RWPE1 (cell line): ENCODE measurements at regions not wholly inside any gene's neighbourhood (a gene's known extent, or its start where the extent isn't known, plus 50 kb on each side); places are given as distances from the start of the nearest gene placed in this dataset.

Experiments used
- CTCF ChIA-PET: fragments of 350-600 bp; sonication (Branson Sonifier 250); formaldehyde crosslinking; extraction: SDS; loops from one replicate; lab custom pipeline; 2021; lab: Yijun Ruan, JAX
- POLR2A ChIA-PET: fragments of 400-600 bp; formaldehyde crosslinking; extraction: SDS; loops from one replicate; lab custom pipeline; 2020; ENCODE audit warnings: antibody characterized with exemption; ENCODE audit not compliant: low non-redundant PET; lab: Yijun Ruan, JAX
- DNase-seq: peaks from one replicate; pipeline ENCODE4 v3.0.0; 2012; ENCODE audit warnings: low spot score
- H3K27ac ChIP-seq: fragments of 450-650 bp; 2 replicates; pipeline ENCODE4 v1.5.1; 2017
- CTCF ChIP-seq: fragments of 450-650 bp; conservative IDR thresholded peaks from 2 replicates; pipeline ENCODE4 v1.5.1; 2017; ENCODE audit warnings: low read depth, mild to moderate bottlenecking

GRCh38 chr6:8733879-8734278 lies 298.5 kb upstream of the SLC35B3 start:
- TF ChIP-seq CTCF = no peak
- DNase-seq = no peak
- no peak overlapping the region for H3K27ac ChIP-seq
- CTCF ChIA-PET = no interaction called here
- POLR2A ChIA-PET = no interaction called here

GRCh38 chr6:8731874-8732273 lies 296.5 kb upstream of the SLC35B3 start:
- TF ChIP-seq CTCF = no peak
- H3K27ac ChIP-seq = no peak overlapping the region
- ChIA-PET POLR2A (no interaction called here), CTCF (no interaction called here)
- DNase-seq = no peak

GRCh38 chr6:8710668-8711431 lies 275.5 kb upstream of the SLC35B3 start:
- no peak for DNase-seq
- TF ChIP-seq CTCF = no peak
- ChIA-PET CTCF (interaction anchor here (0.6 kb wide), 2 partner anchors 829 to 1707 kb away, joined by 3 read pairs; no protein-coding TSS in a partner anchor), POLR2A (no interaction called here)
- no peak overlapping the region for H3K27ac ChIP-seq

- H3K27ac ChIP-seq = peak overlapping the region; percentile 58; the same call in 1 of the 2 replicates
- ChIA-PET CTCF (interaction anchor here (0.6 kb wide), 1 partner anchor 187 kb away, joined by 4 read pairs; no protein-coding TSS in a partner anchor), POLR2A (no interaction called here)
- DNase-seq = peak; percentile 10
- TF ChIP-seq CTCF = peak; percentile 67
Observed at GRCh38 chr6:8707956-8708772, 272.8 kb upstream of the SLC35B3 start.

- POLR2A ChIA-PET = no interaction called here
- CTCF ChIA-PET = no interaction called here
- H3K27ac ChIP-seq = no peak overlapping the region
Observed at GRCh38 chr6:8707369-8707768, 272.0 kb upstream of the SLC35B3 start.

More at GRCh38 chr6:8707369-8707768, 272.0 kb upstream of the SLC35B3 start:
- no peak for TF ChIP-seq CTCF
- no peak for DNase-seq
